ENCODE measurements at regions not wholly inside any gene's neighbourhood (a gene's known extent, or its start where the extent isn't known, plus 50 kb on each side); places are given as distances from the start of the nearest gene placed in this dataset.

DNA sequence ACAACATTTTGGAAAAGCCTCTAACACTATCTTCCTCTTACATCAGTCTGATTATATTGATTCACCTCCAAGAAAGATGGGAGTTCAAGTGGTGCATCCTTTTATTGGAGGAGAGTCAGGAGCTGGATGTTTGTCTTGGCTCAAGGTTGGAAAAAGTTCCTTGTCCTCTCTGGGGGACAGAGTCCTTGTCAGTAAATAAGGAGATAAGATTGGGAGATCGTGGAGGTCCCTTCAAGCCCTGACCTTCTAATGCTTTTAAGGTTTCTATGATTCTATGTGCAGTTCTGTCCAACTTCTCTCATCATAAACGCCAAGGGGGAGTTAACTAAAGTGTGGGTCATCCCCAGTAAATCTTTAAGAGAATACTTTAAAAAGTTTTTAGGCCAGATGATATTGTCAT lies 60.9 kb upstream of the CCBE1 start:
- Histone ChIP-seq H3K27me3 (ENCODE audit: insufficient read depth, low read length, poor library complexity, severe bottlenecking) (no peaks in the 10 kb centered on the region), H3K36me3 (ENCODE audit: insufficient read depth, low read length) (no peaks in the 10 kb centered on the region), H3K9ac (ENCODE audit: low read depth, low read length, poor library complexity, severe bottlenecking) (no peak overlapping the region), H3F3A (ENCODE audit: low read depth) (no peaks in the 10 kb centered on the region), H3K9me2 (replicated peaks; ENCODE audit: low read depth, low read length) (no peaks in the 10 kb centered on the region), H4K20me1 (ENCODE audit: insufficient read depth, low read length, poor library complexity, severe bottlenecking) (no peaks in the 10 kb centered on the region), H3K79me2 (ENCODE audit: insufficient read depth, low read length) (no peaks in the 10 kb centered on the region), H3K4me2 (ENCODE audit: low read depth, low read length, poor library complexity, severe bottlenecking) (no peak overlapping the region), H3K9me3 (ENCODE audit: insufficient read depth, low read depth, low read length) (no peaks in the 10 kb centered on the region), H2AFZ (ENCODE audit: low read length) (no peak overlapping the region), H3K4me1 (ENCODE audit: insufficient read depth, low read length, poor library complexity, severe bottlenecking) (no peaks in the 10 kb centered on the region), H3K4me3 (ENCODE audit: low read length, poor library complexity, severe bottlenecking) (no peak overlapping the region)
- TF ChIP-seq CTCF (conservative IDR thresholded peaks at IDR 0.05; ENCODE audit: low read length) = no peak
- TF ChIP-seq EZH2phosphoT487 (IDR thresholded peaks at IDR 0.05; ENCODE audit: borderline replicate concordance) = no peak

DNA sequence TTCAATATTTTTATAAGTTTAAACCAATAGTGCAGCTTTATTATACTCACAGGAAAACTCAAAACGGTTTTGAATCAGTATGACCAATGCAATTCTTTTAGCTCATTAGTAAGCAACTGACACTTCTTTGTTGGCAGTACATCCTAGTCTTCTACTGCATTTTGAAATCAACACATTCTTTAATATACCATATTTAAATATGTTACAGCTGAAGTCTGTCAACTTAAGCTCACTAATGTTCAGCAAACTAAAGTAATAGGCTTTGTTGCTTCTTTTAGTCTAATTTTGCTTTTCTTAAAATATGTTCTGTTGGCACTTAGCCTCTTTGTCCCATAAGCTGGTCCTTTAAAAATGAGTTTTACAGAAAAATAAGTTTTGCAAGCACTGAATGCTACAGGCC lies 55.4 kb upstream of the CCBE1 start:
- Histone ChIP-seq H3K79me2 (ENCODE audit: insufficient read depth, low read length) (no peaks in the 10 kb centered on the region), H3F3A (ENCODE audit: low read depth) (no peaks in the 10 kb centered on the region)

DNA sequence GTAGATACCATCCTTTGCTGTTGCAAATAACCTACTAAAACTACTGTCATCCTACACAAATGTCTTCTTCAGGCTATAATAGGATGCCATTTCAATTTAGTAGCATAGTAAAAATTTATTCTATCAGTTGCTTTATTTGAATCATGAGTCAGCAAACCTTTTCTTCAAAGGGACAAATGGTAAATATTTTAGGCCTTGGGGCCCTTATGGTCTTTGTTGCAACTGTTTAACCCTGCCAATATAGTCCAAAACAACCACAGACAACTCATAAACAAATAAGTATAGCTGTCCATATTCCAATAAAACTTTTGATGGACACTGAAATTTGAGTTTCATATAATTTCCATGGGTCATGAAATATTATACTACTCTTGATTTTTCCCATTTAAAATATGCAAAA lies 54.0 kb upstream of the CCBE1 start:
- H3K9ac ChIP-seq (ENCODE audit: low read depth, low read length, poor library complexity, severe bottlenecking) = no peak overlapping the region
- no peaks in the 10 kb centered on the region for H3F3A ChIP-seq (ENCODE audit: low read depth)
- H3K4me2 ChIP-seq (ENCODE audit: low read depth, low read length, poor library complexity, severe bottlenecking) = no peak overlapping the region
- no peaks in the 10 kb centered on the region for H3K4me1 ChIP-seq (ENCODE audit: insufficient read depth, low read length, poor library complexity, severe bottlenecking)
- H3K36me3 ChIP-seq (ENCODE audit: insufficient read depth, low read length) = no peaks in the 10 kb centered on the region
- no peak overlapping the region for H2AFZ ChIP-seq (ENCODE audit: low read length)
- H3K4me3 ChIP-seq (ENCODE audit: low read length, poor library complexity, severe bottlenecking) = no peak overlapping the region
- no peaks in the 10 kb centered on the region for H4K20me1 ChIP-seq (ENCODE audit: insufficient read depth, low read length, poor library complexity, severe bottlenecking)
- TF ChIP-seq CTCF (conservative IDR thresholded peaks at IDR 0.05; ENCODE audit: low read length) = no peak
- TF ChIP-seq EZH2phosphoT487 (IDR thresholded peaks at IDR 0.05; ENCODE audit: borderline replicate concordance) = no peak
- H3K9me2 ChIP-seq (replicated peaks; ENCODE audit: low read depth, low read length) = no peaks in the 10 kb centered on the region
- H3K27me3 ChIP-seq (ENCODE audit: insufficient read depth, low read length, poor library complexity, severe bottlenecking) = no peaks in the 10 kb centered on the region
- no peaks in the 10 kb centered on the region for H3K79me2 ChIP-seq (ENCODE audit: insufficient read depth, low read length)
- no peaks in the 10 kb centered on the region for H3K9me3 ChIP-seq (ENCODE audit: insufficient read depth, low read depth, low read length)

More for the DNA sequence above, 55.4 kb upstream of the CCBE1 start:
- no peak overlapping the region for H3K4me3 ChIP-seq (ENCODE audit: low read length, poor library complexity, severe bottlenecking)
- no peak for TF ChIP-seq EZH2phosphoT487 (IDR thresholded peaks at IDR 0.05; ENCODE audit: borderline replicate concordance)
- no peak for TF ChIP-seq CTCF (conservative IDR thresholded peaks at IDR 0.05; ENCODE audit: low read length)
- H3K27me3 ChIP-seq (ENCODE audit: insufficient read depth, low read length, poor library complexity, severe bottlenecking) = no peaks in the 10 kb centered on the region
- H3K9ac ChIP-seq (ENCODE audit: low read depth, low read length, poor library complexity, severe bottlenecking) = no peak overlapping the region
- H3K36me3 ChIP-seq (ENCODE audit: insufficient read depth, low read length) = no peaks in the 10 kb centered on the region
- no peaks in the 10 kb centered on the region for H4K20me1 ChIP-seq (ENCODE audit: insufficient read depth, low read length, poor library complexity, severe bottlenecking)
- no peaks in the 10 kb centered on the region for H3K9me3 ChIP-seq (ENCODE audit: insufficient read depth, low read depth, low read length)
- H3K4me2 ChIP-seq (ENCODE audit: low read depth, low read length, poor library complexity, severe bottlenecking) = no peak overlapping the region
- no peak overlapping the region for H2AFZ ChIP-seq (ENCODE audit: low read length)
- no peaks in the 10 kb centered on the region for H3K9me2 ChIP-seq (replicated peaks; ENCODE audit: low read depth, low read length)
- no peaks in the 10 kb centered on the region for H3K4me1 ChIP-seq (ENCODE audit: insufficient read depth, low read length, poor library complexity, severe bottlenecking)

All from Loucy (cell line).